ENCODE measurements at regions not wholly inside any gene's neighbourhood (a gene's known extent, or its start where the extent isn't known, plus 50 kb on each side); places are given as distances from the start of the nearest gene placed in this dataset.

DNA sequence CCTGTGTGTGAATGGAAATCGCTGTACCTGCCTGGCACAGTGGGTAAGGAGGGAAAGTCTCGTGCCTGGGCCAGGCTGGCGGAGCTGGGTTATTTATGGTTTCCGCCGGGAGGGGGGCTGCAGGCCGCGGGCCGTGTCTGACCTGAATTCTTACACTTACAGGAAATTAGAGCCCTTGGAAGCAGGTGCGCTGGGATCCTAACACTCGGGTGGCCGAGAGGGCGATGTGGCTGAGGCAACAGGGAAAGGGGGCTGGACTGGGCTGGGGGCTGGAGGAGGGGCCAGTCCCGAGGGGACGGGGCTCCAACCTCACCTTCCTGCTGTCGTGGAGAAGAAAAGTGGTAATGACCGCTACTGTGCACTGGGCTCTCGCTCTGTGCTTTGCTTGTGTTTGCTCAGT, 109.4 kb upstream of the WNT4 start:
- TF ChIP-seq, protein P1, sequence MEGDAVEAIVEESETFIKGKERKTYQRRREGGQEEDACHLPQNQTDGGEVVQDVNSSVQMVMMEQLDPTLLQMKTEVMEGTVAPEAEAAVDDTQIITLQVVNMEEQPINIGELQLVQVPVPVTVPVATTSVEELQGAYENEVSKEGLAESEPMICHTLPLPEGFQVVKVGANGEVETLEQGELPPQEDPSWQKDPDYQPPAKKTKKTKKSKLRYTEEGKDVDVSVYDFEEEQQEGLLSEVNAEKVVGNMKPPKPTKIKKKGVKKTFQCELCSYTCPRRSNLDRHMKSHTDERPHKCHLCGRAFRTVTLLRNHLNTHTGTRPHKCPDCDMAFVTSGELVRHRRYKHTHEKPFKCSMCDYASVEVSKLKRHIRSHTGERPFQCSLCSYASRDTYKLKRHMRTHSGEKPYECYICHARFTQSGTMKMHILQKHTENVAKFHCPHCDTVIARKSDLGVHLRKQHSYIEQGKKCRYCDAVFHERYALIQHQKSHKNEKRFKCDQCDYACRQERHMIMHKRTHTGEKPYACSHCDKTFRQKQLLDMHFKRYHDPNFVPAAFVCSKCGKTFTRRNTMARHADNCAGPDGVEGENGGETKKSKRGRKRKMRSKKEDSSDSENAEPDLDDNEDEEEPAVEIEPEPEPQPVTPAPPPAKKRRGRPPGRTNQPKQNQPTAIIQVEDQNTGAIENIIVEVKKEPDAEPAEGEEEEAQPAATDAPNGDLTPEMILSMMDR (IDR thresholded peaks at IDR 0.05) = no peak
- TF ChIP-seq EP300 (IDR thresholded peaks at IDR 0.05; ENCODE audit: low read depth) = no peak
